ENCODE measurements at regions not wholly inside any gene's neighbourhood (a gene's known extent, or its start where the extent isn't known, plus 50 kb on each side); places are given as distances from the start of the nearest gene placed in this dataset.

- TF ChIP-seq POLR2AphosphoS5 (IDR thresholded peaks at IDR 0.05) (no peak), CTCF (IDR thresholded peaks at IDR 0.05) (no peak), EP300 (IDR thresholded peaks at IDR 0.05) (no peak)
Measured at GRCh38 chr4:185995665-185996064, 73.3 kb upstream of the TLR3 start.
